Colonic mucosa (tissue), 4 donors: ENCODE measurements at regions not wholly inside any gene's neighbourhood (a gene's known extent, or its start where the extent isn't known, plus 50 kb on each side); places are given as distances from the start of the nearest gene placed in this dataset.

Experiments used
- DNase-seq: peaks from one replicate; pipeline ENCODE4 v3.0.0-alpha.2; 2020
- H3K27ac ChIP-seq: fragments of 200-600 bp; one replicate; pipeline ENCODE4 v1.8.0; 2021
- H3K27me3 ChIP-seq: fragments of 200-600 bp; one replicate; pipeline ENCODE4 v1.8.0; 2021
- H3K36me3 ChIP-seq: fragments of 200-600 bp; one replicate; pipeline ENCODE4 v1.8.0; 2021
- H3K4me1 ChIP-seq: fragments of 200-600 bp; one replicate; pipeline ENCODE4 v1.8.0; 2021; ENCODE audit warnings: mild to moderate bottlenecking
- H3K4me3 ChIP-seq: fragments of 200-600 bp; one replicate; pipeline ENCODE4 v1.8.0; 2021
- H3K9ac ChIP-seq, 2 donors: one replicate each; pipeline ENCODE4 v1.7.0; 2013; ENCODE audit warnings: control low read depth in 2 of 2, low read depth in 2 of 2, low read length in 2 of 2
- H3K9me3 ChIP-seq: fragments of 200-600 bp; one replicate; pipeline ENCODE4 v1.8.0; 2021
- intact Hi-C: fragments of 100-400 bp; cut with DNase I; formaldehyde crosslinking; loops from one replicate; pipeline ENCODE4 v1.14.1; 2022
- TF ChIP-seq, protein P1 (sequence below): fragments of 200-600 bp; IDR thresholded peaks from one replicate; pipeline ENCODE4 v1.8.0; 2022; ENCODE audit warnings: antibody characterized with exemption, mild to moderate bottlenecking
- donor health status: healthy.
- donor health status: DM: no; HTN: no; CAD: no.
- donor health status: DM: no; HTN: no; CAD: no.

DNA sequence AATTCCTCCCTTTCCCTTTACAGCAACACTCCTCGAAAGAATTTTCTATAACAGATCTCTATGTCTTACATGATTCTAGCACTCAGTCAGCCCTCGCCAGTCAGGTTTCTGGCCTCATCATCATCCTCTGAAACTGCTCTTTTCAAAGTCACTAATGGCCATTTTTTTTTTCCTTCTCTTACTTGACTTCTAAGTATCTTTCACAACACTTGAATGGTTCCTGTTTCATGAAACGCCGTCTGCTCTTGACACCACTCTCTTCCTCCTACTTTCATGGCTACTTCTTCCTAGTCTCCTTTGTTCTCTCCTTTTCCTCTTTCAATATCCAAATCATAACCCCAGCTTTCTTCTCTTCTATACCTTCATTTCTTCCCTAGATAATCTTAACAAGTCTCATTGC, 100.5 kb upstream of the NRP1 start:
- intact Hi-C loops = no loop called here
- Histone ChIP-seq H3K9me3 (no peaks in the 10 kb centered on the region), H3K4me1 (no peaks in the 10 kb centered on the region), H3K27ac (no peak overlapping the region), H3K4me3 (no peak overlapping the region), H3K9ac (no peak overlapping the region), H3K27me3 (no peaks in the 10 kb centered on the region), H3K36me3 (no peaks in the 10 kb centered on the region)
- TF ChIP-seq, protein P1, sequence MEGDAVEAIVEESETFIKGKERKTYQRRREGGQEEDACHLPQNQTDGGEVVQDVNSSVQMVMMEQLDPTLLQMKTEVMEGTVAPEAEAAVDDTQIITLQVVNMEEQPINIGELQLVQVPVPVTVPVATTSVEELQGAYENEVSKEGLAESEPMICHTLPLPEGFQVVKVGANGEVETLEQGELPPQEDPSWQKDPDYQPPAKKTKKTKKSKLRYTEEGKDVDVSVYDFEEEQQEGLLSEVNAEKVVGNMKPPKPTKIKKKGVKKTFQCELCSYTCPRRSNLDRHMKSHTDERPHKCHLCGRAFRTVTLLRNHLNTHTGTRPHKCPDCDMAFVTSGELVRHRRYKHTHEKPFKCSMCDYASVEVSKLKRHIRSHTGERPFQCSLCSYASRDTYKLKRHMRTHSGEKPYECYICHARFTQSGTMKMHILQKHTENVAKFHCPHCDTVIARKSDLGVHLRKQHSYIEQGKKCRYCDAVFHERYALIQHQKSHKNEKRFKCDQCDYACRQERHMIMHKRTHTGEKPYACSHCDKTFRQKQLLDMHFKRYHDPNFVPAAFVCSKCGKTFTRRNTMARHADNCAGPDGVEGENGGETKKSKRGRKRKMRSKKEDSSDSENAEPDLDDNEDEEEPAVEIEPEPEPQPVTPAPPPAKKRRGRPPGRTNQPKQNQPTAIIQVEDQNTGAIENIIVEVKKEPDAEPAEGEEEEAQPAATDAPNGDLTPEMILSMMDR = no peak
- no peak for DNase-seq

DNA sequence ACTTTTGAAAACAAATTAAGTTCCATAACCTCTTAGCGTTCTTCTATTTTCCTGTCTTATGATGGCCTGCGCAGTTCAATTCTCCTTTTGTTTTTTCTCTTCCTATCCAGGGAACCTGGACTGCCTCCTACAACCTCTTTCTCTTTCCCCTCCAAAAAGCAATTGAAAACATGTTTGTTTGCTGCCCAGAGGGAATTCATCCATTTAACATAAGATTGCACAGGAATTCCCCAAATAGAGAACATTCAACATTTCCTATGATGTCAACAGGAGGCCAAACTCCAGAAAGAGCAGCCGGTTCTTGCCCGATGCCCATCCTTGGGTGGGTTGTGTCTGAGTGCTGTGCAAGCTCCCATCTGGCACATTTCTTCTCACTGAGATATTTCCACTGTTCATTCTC, 94.2 kb upstream of the NRP1 start:
- DNase-seq = no peak
- Histone ChIP-seq H3K27me3 (no peaks in the 10 kb centered on the region), H3K4me3 (no peak overlapping the region), H3K9me3 (no peaks in the 10 kb centered on the region), H3K27ac (no peak overlapping the region), H3K9ac (no peak overlapping the region), H3K4me1 (no peaks in the 10 kb centered on the region), H3K36me3 (no peaks in the 10 kb centered on the region)
- TF ChIP-seq, protein P1 = no peak
- intact Hi-C loops = no loop called here

DNA sequence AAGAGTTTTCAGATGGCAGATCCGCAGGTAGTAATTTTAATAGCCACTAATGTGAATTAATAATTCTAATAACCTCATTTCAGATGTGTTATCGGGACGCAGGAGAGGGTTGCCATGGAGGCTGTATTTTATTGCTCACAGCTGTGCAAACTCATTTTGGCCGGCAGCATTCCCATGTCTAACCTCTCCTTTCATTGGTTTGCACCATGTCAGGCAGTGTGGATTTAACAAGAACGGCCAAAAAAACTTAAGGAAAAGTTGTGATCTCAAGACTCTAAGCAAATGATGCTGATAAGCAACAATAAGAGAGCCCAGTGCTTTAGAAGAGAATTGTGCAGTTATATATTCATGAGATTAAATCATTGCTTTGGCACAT, 88.7 kb upstream of the NRP1 start:
- no peaks in the 10 kb centered on the region for H3K9me3 ChIP-seq
- no peak overlapping the region for H3K27ac ChIP-seq
- DNase-seq = no peak
- no peaks in the 10 kb centered on the region for H3K4me1 ChIP-seq
- intact Hi-C loops = no loop called here
- TF ChIP-seq, protein P1 = no peak
- no peak overlapping the region for H3K9ac ChIP-seq
- H3K36me3 ChIP-seq = no peaks in the 10 kb centered on the region
- H3K27me3 ChIP-seq = no peaks in the 10 kb centered on the region
- H3K4me3 ChIP-seq = no peak overlapping the region

DNA sequence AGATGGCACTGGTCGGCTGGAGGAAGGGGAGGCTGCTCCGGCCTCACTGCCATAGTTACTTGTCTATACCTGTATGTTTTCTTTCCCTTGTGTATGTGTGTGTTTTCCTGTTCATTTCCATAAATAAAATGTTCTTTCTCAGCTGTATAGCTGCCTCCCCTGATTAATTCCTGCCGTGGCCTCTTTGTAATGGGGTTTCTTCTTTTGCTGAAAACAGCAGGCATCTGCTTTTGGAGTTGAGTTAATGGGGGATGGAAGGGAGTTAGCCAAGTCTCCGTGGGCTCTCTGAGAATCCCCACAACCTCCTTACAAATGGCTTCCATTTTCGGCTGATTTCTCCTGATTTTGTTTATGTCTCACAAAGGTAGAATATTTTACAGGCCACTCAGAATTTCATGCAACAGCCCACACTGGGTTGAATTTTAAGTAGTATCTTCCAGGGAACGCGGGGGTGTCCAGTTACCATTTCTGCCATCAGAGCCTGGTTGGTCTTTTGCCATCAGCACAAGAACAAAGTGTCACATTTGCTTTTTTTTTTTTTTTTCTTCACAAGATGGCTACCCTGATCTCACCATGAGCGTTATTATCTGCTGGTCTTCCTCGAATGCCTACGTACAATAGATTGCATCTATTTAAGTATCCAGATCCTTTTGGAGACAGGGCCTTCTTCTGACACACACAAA, 88.1 kb upstream of the NRP1 start:
- Histone ChIP-seq H3K4me3 (no peak overlapping the region), H3K9ac (no peak overlapping the region), H3K27me3 (no peaks in the 10 kb centered on the region), H3K36me3 (no peaks in the 10 kb centered on the region), H3K9me3 (no peaks in the 10 kb centered on the region), H3K27ac (no peak overlapping the region), H3K4me1 (no peaks in the 10 kb centered on the region)
- no peak for DNase-seq
- TF ChIP-seq, protein P1 = no peak
- intact Hi-C loops = no loop called here

DNA sequence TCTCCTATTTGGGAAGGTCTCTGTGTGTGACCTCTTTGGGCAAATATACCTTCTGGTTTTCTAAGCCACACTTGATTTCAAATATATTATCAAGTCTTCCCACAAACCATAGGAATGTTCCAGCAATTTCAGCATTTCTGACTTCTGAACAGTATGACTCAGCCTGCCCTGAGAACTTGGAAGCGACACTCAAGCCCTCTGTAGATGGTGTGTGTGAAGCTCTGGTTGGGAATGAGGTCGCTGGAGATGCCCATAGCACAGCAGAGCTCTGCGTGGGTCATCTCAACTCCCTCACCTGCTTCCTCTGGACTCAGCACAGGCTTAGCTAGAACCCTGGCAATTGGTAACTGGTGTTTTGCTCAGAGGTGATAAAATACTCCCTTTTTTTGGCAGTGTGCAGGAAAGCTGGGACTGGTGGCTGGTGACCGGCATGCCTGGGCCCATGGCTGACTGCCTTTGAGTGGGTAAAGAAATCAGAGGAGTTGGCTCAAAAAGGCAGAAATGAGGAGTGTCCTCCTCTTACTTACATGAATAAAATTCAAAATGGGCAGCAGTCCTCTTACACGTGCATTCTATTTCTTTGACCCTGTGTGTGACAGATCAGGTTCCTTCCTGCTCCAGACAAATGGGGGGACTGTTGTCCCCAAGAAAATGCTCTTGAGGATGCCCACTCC, 87.5 kb upstream of the NRP1 start:
- H3K4me1 ChIP-seq = no peaks in the 10 kb centered on the region
- no peak overlapping the region for H3K4me3 ChIP-seq
- intact Hi-C loops = no loop called here
- H3K27me3 ChIP-seq = no peaks in the 10 kb centered on the region
- TF ChIP-seq, protein P1 = no peak
- H3K27ac ChIP-seq = no peak overlapping the region
- no peak for DNase-seq
- no peak overlapping the region for H3K9ac ChIP-seq
- no peaks in the 10 kb centered on the region for H3K9me3 ChIP-seq
- H3K36me3 ChIP-seq = no peaks in the 10 kb centered on the region
